H1 (cell line): ENCODE measurements at regions not wholly inside any gene's neighbourhood (a gene's known extent, or its start where the extent isn't known, plus 50 kb on each side); places are given as distances from the start of the nearest gene placed in this dataset.

Source experiments
- CTCF ChIA-PET: fragments of 300-600 bp; sonication (Branson Sonifier 250); formaldehyde crosslinking; loops from one replicate; lab custom pipeline; 2021; ENCODE audit not compliant: partially characterized antibody; lab: Charles Lee
- POLR2A ChIA-PET: fragments of 300-600 bp; sonication (Branson Sonifier 250); formaldehyde crosslinking; loops from one replicate; lab custom pipeline; 2021; ENCODE audit warnings: inconsistent platforms; ENCODE audit not compliant: partially characterized antibody; lab: Charles Lee
- DNase-seq, 2 experiments: peaks; one replicate each; pipeline versions ENCODE4 v3.0.0 to v3.0.0-alpha.2; 2010 to 2022; ENCODE audit warnings: low spot score in 2 of 2, low read depth in 1 of 2, mixed read lengths in 1 of 2
- FAIRE-seq: peaks from 2 replicates; lab custom pipeline; 2011; peaks lifted over from hg19 to GRCh38; lab: Jason Lieb, UNC
- H2AFZ ChIP-seq: 2 replicates; pipeline ENCODE4 v1.8.1; 2012; ENCODE audit warnings: low read length, inconsistent platforms
- H2AK5ac ChIP-seq: 2 replicates; pipeline ENCODE4 v1.6.1; 2013; ENCODE audit warnings: low read depth, low read length
- H2BK120ac ChIP-seq: replicated peaks from 2 replicates; pipeline ENCODE3; 2013; ENCODE audit warnings: low read depth, low read length, inconsistent platforms
- H2BK12ac ChIP-seq: 2 replicates; pipeline ENCODE4 v1.6.1; 2013; ENCODE audit warnings: low read depth, low read length
- H2BK15ac ChIP-seq: 2 replicates; pipeline ENCODE4 v1.6.1; 2013; ENCODE audit warnings: low read length
- H2BK20ac ChIP-seq: 2 replicates; pipeline ENCODE4 v1.6.1; 2013; ENCODE audit warnings: low read length
- H2BK5ac ChIP-seq: 2 replicates; pipeline ENCODE4 v1.6.1; 2013; ENCODE audit warnings: low read depth, low read length
- H3K14ac ChIP-seq: 2 replicates; pipeline ENCODE4 v1.6.1; 2013; ENCODE audit warnings: inconsistent platforms; ENCODE audit not compliant: insufficient read length
- H3K18ac ChIP-seq: 2 replicates; pipeline ENCODE4 v1.6.1; 2013; ENCODE audit warnings: low read length; ENCODE audit errors: extremely low read depth
- H3K23ac ChIP-seq: 2 replicates; pipeline ENCODE4 v1.6.1; 2013; ENCODE audit warnings: inconsistent platforms; ENCODE audit not compliant: insufficient read length
- H3K23me2 ChIP-seq: 2 replicates; pipeline ENCODE4 v1.6.1; 2013; ENCODE audit warnings: low read depth, low read length
- H3K27ac ChIP-seq: 2 replicates; pipeline ENCODE4 v1.6.1; 2011; ENCODE audit warnings: low read depth, low read length, inconsistent platforms
- H3K27me3 ChIP-seq, 4 experiments: replicated peaks in 1 of 4; 1 replicate in 1 of 4; 2 replicates in 3 of 4; pipeline versions ENCODE4 v1.6.1 to v1.8.1; 2011 to 2013; ENCODE audit warnings: low read length in 3 of 4, mild to moderate bottlenecking in 3 of 4, inconsistent platforms in 2 of 4, mixed read lengths in 2 of 4, moderate library complexity in 1 of 4; ENCODE audit not compliant: control insufficient read depth in 3 of 4, insufficient read depth in 3 of 4; ENCODE audit errors: extremely low read depth in 1 of 4
- H3K36me3 ChIP-seq, 4 experiments: 2 replicates each; pipeline versions ENCODE4 v1.6.1 to v1.8.1; 2011 to 2013; ENCODE audit warnings: mild to moderate bottlenecking in 4 of 4, low read length in 3 of 4, moderate library complexity in 2 of 4, control low read depth in 1 of 4, inconsistent platforms in 1 of 4; ENCODE audit not compliant: insufficient read depth in 4 of 4, control insufficient read depth in 2 of 4
- H3K4ac ChIP-seq: replicated peaks from 2 replicates; pipeline ENCODE3; 2013; ENCODE audit warnings: low read length, low read depth, mixed read lengths, inconsistent platforms; ENCODE audit not compliant: insufficient read length
- H3K4me1 ChIP-seq, 4 experiments: replicated peaks in 1 of 4; 1 replicate in 1 of 4; 2 replicates in 3 of 4; pipeline versions ENCODE4 v1.6.1 to v1.8.1; 2011 to 2013; ENCODE audit warnings: low read length in 3 of 4, inconsistent platforms in 2 of 4, mixed read lengths in 1 of 4; ENCODE audit not compliant: insufficient read depth in 4 of 4, control insufficient read depth in 3 of 4
- H3K4me2 ChIP-seq, 2 experiments: 2 replicates each; pipeline versions ENCODE4 v1.6.1 to v1.8.1; 2011 to 2013; ENCODE audit warnings: low read depth in 2 of 2, low read length in 2 of 2, control low read depth in 1 of 2, inconsistent platforms in 1 of 2, mild to moderate bottlenecking in 1 of 2; ENCODE audit not compliant: insufficient read depth in 1 of 2
- H3K4me3 ChIP-seq, 4 experiments: fragments of 200-600, 300-600 bp in 1 of 4; sonication (generic), shearing (Covaris generic), sonication (Bioruptor Twin) in 1 of 4; 2 replicates each; pipeline versions ENCODE4 v1.5.1 to v1.8.1; 2011 to 2016; ENCODE audit warnings: low read length in 4 of 4, low read depth in 3 of 4, control low read depth in 2 of 4, inconsistent platforms in 2 of 4, mild to moderate bottlenecking in 2 of 4, mixed read lengths in 1 of 4, moderate library complexity in 1 of 4; ENCODE audit not compliant: insufficient read depth in 2 of 4; ENCODE audit errors: extremely low read depth in 1 of 4
- H3K56ac ChIP-seq: replicated peaks from 2 replicates; pipeline ENCODE3; 2013; ENCODE audit warnings: low read depth, mild to moderate bottlenecking, mixed read lengths, low read length, inconsistent platforms; ENCODE audit not compliant: insufficient read length
- H3K79me1 ChIP-seq: 2 replicates; pipeline ENCODE4 v1.6.1; 2013; ENCODE audit warnings: low read depth, low read length, control low read depth
- H3K79me2 ChIP-seq, 2 experiments: 2 replicates each; pipeline versions ENCODE4 v1.6.1 to v1.8.1; 2012 to 2013; ENCODE audit warnings: low read length in 2 of 2, mild to moderate bottlenecking in 2 of 2, inconsistent platforms in 1 of 2; ENCODE audit not compliant: insufficient read depth in 2 of 2, control insufficient read depth in 1 of 2
- H3K9ac ChIP-seq, 4 experiments: replicated peaks in 1 of 4; 1 replicate in 1 of 4; 2 replicates in 3 of 4; pipeline versions ENCODE4 v1.6.1 to v1.8.1; 2011 to 2013; ENCODE audit warnings: low read depth in 3 of 4, low read length in 3 of 4, control low read depth in 2 of 4, mild to moderate bottlenecking in 2 of 4, moderate library complexity in 2 of 4, inconsistent platforms in 1 of 4; ENCODE audit errors: extremely low read depth in 1 of 4
- H3K9me3 ChIP-seq, 2 experiments: 2 replicates each; pipeline versions ENCODE4 v1.6.1 to v1.8.1; 2012 to 2013; ENCODE audit warnings: mild to moderate bottlenecking in 2 of 2, moderate library complexity in 2 of 2, control low read depth in 1 of 2, inconsistent platforms in 1 of 2, low read depth in 1 of 2, low read length in 1 of 2, mixed read lengths in 1 of 2; ENCODE audit not compliant: insufficient read depth in 2 of 2
- H4K20me1 ChIP-seq, 2 experiments: replicated peaks in 1 of 2; 2 replicates each; pipeline versions ENCODE3 to v1.8.1; 2011 to 2013; ENCODE audit warnings: inconsistent platforms in 2 of 2, low read length in 2 of 2, mild to moderate bottlenecking in 1 of 2; ENCODE audit not compliant: insufficient read depth in 2 of 2, control insufficient read depth in 1 of 2
- H4K5ac ChIP-seq: 2 replicates; pipeline ENCODE4 v1.6.1; 2013; ENCODE audit warnings: low read length, low read depth, mixed read lengths, inconsistent platforms; ENCODE audit not compliant: insufficient read length
- H4K8ac ChIP-seq: 2 replicates; pipeline ENCODE4 v1.8.0; 2013; ENCODE audit warnings: mild to moderate bottlenecking, moderate library complexity, low read length, inconsistent platforms; ENCODE audit not compliant: insufficient read depth; ENCODE audit errors: extremely low read depth
- H4K91ac ChIP-seq: replicated peaks from 2 replicates; pipeline ENCODE3; 2013; ENCODE audit warnings: low read length, mixed read lengths, inconsistent platforms; ENCODE audit not compliant: insufficient read length
- BRCA1 ChIP-seq: IDR thresholded peaks from 2 replicates; pipeline ENCODE4 v1.6.1; 2012; ENCODE audit warnings: low read depth, low read length, improper control_type of control experiment
- CBX5 ChIP-seq: fragments of 300-800, 300-1000 bp; sonication (generic); IDR thresholded peaks from 2 replicates; pipeline ENCODE4 v1.7.1; 2016; ENCODE audit warnings: antibody characterized with exemption, low read length, low read depth
- CTCF ChIP-seq, 3 experiments: IDR thresholded peaks; 1 replicate in 2 of 3; 2 replicates in 1 of 3; pipeline versions ENCODE4 v1.5.1 to v1.6.1; 2011; ENCODE audit warnings: low read length in 3 of 3, mild to moderate bottlenecking in 3 of 3, inconsistent platforms in 2 of 3, low read depth in 1 of 3, moderate library complexity in 1 of 3; ENCODE audit not compliant: insufficient read depth in 1 of 3; ENCODE audit errors: control extremely low read depth in 1 of 3
- EP300 ChIP-seq, 2 experiments: IDR thresholded peaks; 1 replicate in 1 of 2; 2 replicates in 1 of 2; pipeline ENCODE4 v1.6.1; 2011 to 2012; ENCODE audit warnings: low read depth in 2 of 2, low read length in 2 of 2, mild to moderate bottlenecking in 2 of 2, borderline replicate concordance in 1 of 2, inconsistent platforms in 1 of 2, moderate library complexity in 1 of 2
- EZH2 ChIP-seq: fragments of 200-600 bp; sonication (generic); IDR thresholded peaks from 2 replicates; pipeline ENCODE4 v1.7.1; 2012; ENCODE audit warnings: low read depth, mild to moderate bottlenecking, moderate library complexity, low read length, inconsistent platforms; ENCODE audit not compliant: severe bottlenecking
- SIN3A ChIP-seq, 2 experiments: IDR thresholded peaks in 1 of 2; conservative IDR thresholded peaks in 1 of 2; 2 replicates each; pipeline ENCODE4 v1.6.1; 2011 to 2012; ENCODE audit warnings: low read length in 2 of 2, improper control_type of control experiment in 1 of 2, low read depth in 1 of 2, mild to moderate bottlenecking in 1 of 2
- SP1 ChIP-seq: IDR thresholded peaks from 2 replicates; pipeline ENCODE4 v1.6.1; 2011; ENCODE audit warnings: low read depth, low read length
- USF2 ChIP-seq: IDR thresholded peaks from 2 replicates; pipeline ENCODE4 v1.6.1; 2011; ENCODE audit warnings: low read length, improper control_type of control experiment
- YY1 ChIP-seq: IDR thresholded peaks from 2 replicates; pipeline ENCODE4 v1.6.1; 2011; ENCODE audit warnings: low read depth, mild to moderate bottlenecking, low read length
- WGBS, 2 experiments: shearing (Covaris generic) in 1 of 2; methylation state at CpG; one replicate each; pipeline versions ENCODE4 v1.1.6 to v1.1.7; 2013 to 2015; ENCODE audit warnings: low lambda C conversion rate in 2 of 2, mixed read lengths in 2 of 2, inconsistent platforms in 1 of 2, low coverage in 1 of 2, missing lambda C conversion rate in 1 of 2; ENCODE audit not compliant: insufficient replicate concordance in 2 of 2, insufficient coverage in 1 of 2, insufficient read length in 1 of 2; ENCODE audit errors: extremely low coverage in 1 of 2, missing lambda C conversion rate in 1 of 2; 5-methylcytosine and 5-hydroxymethylcytosine counted together

- H2BK12ac ChIP-seq, result no peak overlapping the region
- no peak for TF ChIP-seq EP300 (IDR thresholded peaks at IDR 0.05; ENCODE audit: borderline replicate concordance in 1 of 2, low read depth in 2 of 2, low read length in 2 of 2)
- TF ChIP-seq BRCA1, result no peak
- no peak for TF ChIP-seq SP1
- no peak for TF ChIP-seq YY1
- TF ChIP-seq USF2, result no peak
- no peak for TF ChIP-seq SIN3A (conservative IDR thresholded peaks at IDR 0.05 in 1 of 2, IDR thresholded peaks at IDR 0.05 in 1 of 2; ENCODE audit: low read depth in 1 of 2, low read length in 2 of 2)
- no peak for TF ChIP-seq CTCF (IDR thresholded peaks at IDR 0.05; ENCODE audit: control extremely low read depth in 1 of 3, insufficient read depth in 1 of 3, low read depth in 1 of 3, low read length in 3 of 3)
- no peak for TF ChIP-seq CBX5
- no peak for TF ChIP-seq EZH2
Observed at GRCh38 chr2:154556146-154556545, 142.3 kb upstream of the KCNJ3 start.

More at GRCh38 chr2:154556146-154556545, 142.3 kb upstream of the KCNJ3 start:
- H3K4me1 ChIP-seq, result no peaks in the 10 kb centered on the region
- no peaks in the 10 kb centered on the region for H3K79me1 ChIP-seq
- no peak overlapping the region for H3K23ac ChIP-seq
- no peaks in the 10 kb centered on the region for H3K36me3 ChIP-seq
- H3K18ac ChIP-seq, result no peak overlapping the region
- H2BK15ac ChIP-seq, result no peak overlapping the region
- no peaks in the 10 kb centered on the region for H3K27me3 ChIP-seq
- no peaks in the 10 kb centered on the region for H4K20me1 ChIP-seq
- no peak overlapping the region for H3K14ac ChIP-seq
- 90% methylated on average over 2 of the region's 2 CpGs; no CpG with 5 or more reads in 1 of the 2 experiments for WGBS, 2 experiments
- no peak overlapping the region for H3K9ac ChIP-seq
- no peak overlapping the region for H3K4me3 ChIP-seq
- H3K79me2 ChIP-seq, result no peaks in the 10 kb centered on the region
- CTCF ChIA-PET, result interaction anchor here (0.7 kb wide), 1 partner anchor 10 kb away, joined by 3 read pairs; no protein-coding TSS in a partner anchor
- no peak overlapping the region for H3K4ac ChIP-seq
- DNase-seq (no peak), FAIRE-seq (no peak)
- no peak overlapping the region for H4K5ac ChIP-seq
- H3K56ac ChIP-seq, result no peak overlapping the region
- H4K8ac ChIP-seq, result no peak overlapping the region
- no peak overlapping the region for H2BK5ac ChIP-seq
- H2AFZ ChIP-seq, result no peak overlapping the region
- H3K9me3 ChIP-seq, result peaks cover 0 to 3% of the 10 kb centered on the region in 2 experiments; a peak in 1 of 4 replicates
- H3K23me2 ChIP-seq, result no peaks in the 10 kb centered on the region
- POLR2A ChIA-PET, result no interaction called here
- H2AK5ac ChIP-seq, result no peak overlapping the region
- no peak overlapping the region for H2BK20ac ChIP-seq
- H2BK120ac ChIP-seq, result no peak overlapping the region
- no peak overlapping the region for H3K4me2 ChIP-seq
- no peak overlapping the region for H4K91ac ChIP-seq
- H3K27ac ChIP-seq, result no peak overlapping the region
